GM10266 (cell line): ENCODE measurements at regions not wholly inside any gene's neighbourhood (a gene's known extent, or its start where the extent isn't known, plus 50 kb on each side); places are given as distances from the start of the nearest gene placed in this dataset.
A peak's percentile ranks its signal among the peaks of the same experiment; 100 is the strongest.

ENCODE experiments used
- DNase-seq: peaks from one replicate; pipeline ENCODE4 v3.0.0; 2012; ENCODE audit errors: extremely low spot score
- CTCF ChIP-seq: IDR thresholded peaks from 2 replicates; pipeline ENCODE4 v1.5.1; 2012; ENCODE audit warnings: mild to moderate bottlenecking, low read depth; ENCODE audit not compliant: control insufficient read depth, insufficient read depth; ENCODE audit errors: missing control alignments

GRCh38 chrX:121227888-121228287 is 180.5 kb downstream of the GLUD2 start:
- DNase-seq: no peak
- TF ChIP-seq CTCF: no peak

GRCh38 chrX:121231566-121232358 is 184.4 kb downstream of the GLUD2 start:
- TF ChIP-seq CTCF: no peak
- DNase-seq: no peak

GRCh38 chrX:121236040-121236439 is 188.6 kb downstream of the GLUD2 start:
- no peak for TF ChIP-seq CTCF
- DNase-seq: no peak

GRCh38 chrX:121238093-121238492 is 190.7 kb downstream of the GLUD2 start:
- no peak for DNase-seq
- TF ChIP-seq CTCF: no peak

- no peak for TF ChIP-seq CTCF
These were observed 197.1 kb downstream of the GLUD2 start for GRCh38 chrX:121244511-121244910.

GRCh38 chrX:121245763-121246162 is 198.4 kb downstream of the GLUD2 start:
- no peak for TF ChIP-seq CTCF
- DNase-seq: no peak

More at GRCh38 chrX:121244511-121244910, 197.1 kb downstream of the GLUD2 start:
- DNase-seq: no peak

- DNase-seq: peak; percentile 3
- TF ChIP-seq CTCF: peak; percentile 24
These were observed 206.9 kb downstream of the GLUD2 start for GRCh38 chrX:121254336-121254735.
